SK-N-SH (cell line): ENCODE measurements at regions not wholly inside any gene's neighbourhood (a gene's known extent, or its start where the extent isn't known, plus 50 kb on each side); places are given as distances from the start of the nearest gene placed in this dataset.

Source experiments
- CTCF ChIA-PET: fragments of 300-600, 350-600 bp; formaldehyde crosslinking; extraction: SDS; loops from one replicate; lab custom pipeline; 2021; lab: Yijun Ruan, JAX
- POLR2A ChIA-PET: fragments of 350-600 bp; sonication (Branson Sonifier 250); formaldehyde crosslinking; extraction: SDS; loops from one replicate; lab custom pipeline; 2020; ENCODE audit warnings: antibody characterized with exemption, inconsistent platforms; lab: Yijun Ruan, JAX
- DNase-seq: peaks from one replicate; pipeline ENCODE4 v3.0.0; 2012
- H2AFZ ChIP-seq: fragments of 200-600 bp; sonication (generic); 2 replicates; pipeline ENCODE4 v1.8.1; 2016; ENCODE audit warnings: antibody characterized with exemption, mild to moderate bottlenecking, low read depth
- H3F3A ChIP-seq: fragments of 200-600 bp; sonication (generic); replicated peaks from 2 replicates; pipeline ENCODE3; 2016; ENCODE audit warnings: antibody characterized with exemption, mild to moderate bottlenecking; ENCODE audit not compliant: insufficient read depth
- H3K27ac ChIP-seq, 2 experiments: fragments of 200-500 bp in 1 of 2; fragments of 200-600 bp in 1 of 2; sonication (Bioruptor generic) in 1 of 2; sonication (generic), shearing (Covaris generic) in 1 of 2; 2 replicates each; pipeline versions ENCODE4 v1.5.1 to v1.6.1; 2014 to 2016; ENCODE audit warnings: low read depth in 2 of 2, inconsistent platforms in 1 of 2, low read length in 1 of 2, mild to moderate bottlenecking in 1 of 2, mixed read lengths in 1 of 2
- H3K27me3 ChIP-seq: fragments of 200-600 bp; sonication (generic), shearing (Covaris generic); 2 replicates; pipeline ENCODE4 v1.6.1; 2016; ENCODE audit warnings: mixed run types; ENCODE audit not compliant: insufficient read depth
- H3K36me3 ChIP-seq, 2 experiments: fragments of 200-500 bp in 1 of 2; fragments of 200-600 bp in 1 of 2; sonication (Bioruptor generic) in 1 of 2; sonication (generic) in 1 of 2; replicated peaks in 1 of 2; 2 replicates each; pipeline versions ENCODE3 to v1.5.1; 2014 to 2016; ENCODE audit warnings: low read length in 1 of 2, mild to moderate bottlenecking in 1 of 2; ENCODE audit not compliant: insufficient read depth in 2 of 2, control insufficient read depth in 1 of 2
- H3K4me1 ChIP-seq, 2 experiments: fragments of 200-500 bp in 1 of 2; fragments of 200-600 bp in 1 of 2; sonication (Bioruptor generic) in 1 of 2; sonication (generic), shearing (Covaris generic) in 1 of 2; 2 replicates each; pipeline versions ENCODE4 v1.5.1 to v1.6.1; 2014 to 2016; ENCODE audit warnings: low read depth in 1 of 2, low read length in 1 of 2, mixed run types in 1 of 2; ENCODE audit not compliant: insufficient read depth in 2 of 2, control insufficient read depth in 1 of 2
- H3K4me2 ChIP-seq: fragments of 200-600 bp; sonication (generic), shearing (Covaris generic); 2 replicates; pipeline ENCODE4 v1.6.1; 2017; ENCODE audit warnings: mixed run types
- H3K4me3 ChIP-seq, 2 experiments: fragments of 200-500 bp in 1 of 2; fragments of 200-600 bp in 1 of 2; sonication (Bioruptor generic) in 1 of 2; sonication (generic), shearing (Covaris generic) in 1 of 2; 2 replicates each; pipeline versions ENCODE4 v1.5.1 to v1.8.1; 2014 to 2016; ENCODE audit warnings: low read depth in 2 of 2, inconsistent platforms in 1 of 2, low read length in 1 of 2, mild to moderate bottlenecking in 1 of 2, mixed read lengths in 1 of 2, moderate library complexity in 1 of 2
- H3K79me2 ChIP-seq: fragments of 200-600 bp; sonication (generic); 2 replicates; pipeline ENCODE4 v1.8.1; 2017; ENCODE audit warnings: mild to moderate bottlenecking; ENCODE audit not compliant: insufficient read depth
- H3K9ac ChIP-seq: fragments of 200-600 bp; sonication (generic); 2 replicates; pipeline ENCODE4 v1.6.1; 2017; ENCODE audit warnings: mixed run types
- H3K9me2 ChIP-seq: fragments of 200-600 bp; sonication (generic); 2 replicates; pipeline ENCODE4 v1.6.1; 2017; ENCODE audit warnings: mixed run types
- H3K9me3 ChIP-seq: fragments of 200-600 bp; sonication (generic); 2 replicates; pipeline ENCODE4 v1.6.1; 2017; ENCODE audit warnings: mixed run types, mild to moderate bottlenecking, moderate library complexity
- H4K20me1 ChIP-seq: fragments of 200-600 bp; sonication (generic); 2 replicates; pipeline ENCODE4 v1.6.1; 2017; ENCODE audit warnings: mild to moderate bottlenecking, mixed run types; ENCODE audit not compliant: insufficient read depth
- CTCF ChIP-seq: fragments of 200-600 bp; sonication (generic); IDR thresholded peaks from 2 replicates; pipeline ENCODE4 v1.6.1; 2017; ENCODE audit warnings: antibody characterized with exemption, mild to moderate bottlenecking, moderate library complexity
- EZH2phosphoT487 ChIP-seq: fragments of 200-600 bp; sonication (generic); IDR thresholded peaks from 2 replicates; pipeline ENCODE4 v1.6.1; 2017; ENCODE audit warnings: low read depth, mixed run types, mild to moderate bottlenecking, antibody characterized with exemption, moderate library complexity, borderline replicate concordance
- FOSL2 ChIP-seq: IDR thresholded peaks from 2 replicates; pipeline ENCODE4 v1.4.0; 2012; ENCODE audit warnings: low read depth, mild to moderate bottlenecking, moderate library complexity, borderline replicate concordance
- FOXJ3 ChIP-seq: sonication (generic); formaldehyde crosslinking; IDR thresholded peaks from 2 replicates; pipeline ENCODE4 v1.5.1; 2020; ENCODE audit warnings: mild to moderate bottlenecking, missing genetic modification reagents
- FOXM1 ChIP-seq: IDR thresholded peaks from 2 replicates; pipeline ENCODE4 v1.4.0; 2012; ENCODE audit warnings: low read depth, mild to moderate bottlenecking
- GABPA ChIP-seq: IDR thresholded peaks from 2 replicates; pipeline ENCODE4 v1.4.0; 2012; ENCODE audit warnings: low read depth, mild to moderate bottlenecking
- GATA2 ChIP-seq: sonication (generic); formaldehyde crosslinking; IDR thresholded peaks from 2 replicates; pipeline ENCODE4 v1.5.0; 2020; ENCODE audit warnings: mild to moderate bottlenecking, missing genetic modification reagents
- MAX ChIP-seq: IDR thresholded peaks from 2 replicates; pipeline ENCODE4 v1.4.0; 2012; ENCODE audit warnings: low read depth
- MEF2A ChIP-seq: IDR thresholded peaks from 2 replicates; pipeline ENCODE4 v1.4.0; 2012; ENCODE audit warnings: low read depth, borderline replicate concordance
- MXI1 ChIP-seq: IDR thresholded peaks from 2 replicates; pipeline ENCODE4 v1.6.1; 2012; ENCODE audit warnings: mild to moderate bottlenecking, low read depth, low read length, improper control_type of control experiment
- PBX3 ChIP-seq: IDR thresholded peaks from 2 replicates; pipeline ENCODE4; 2012
- RAD21 ChIP-seq: IDR thresholded peaks from 2 replicates; pipeline ENCODE4 v1.6.1; 2012; ENCODE audit warnings: mild to moderate bottlenecking, low read length
- RCOR1 ChIP-seq: fragments of 150-350 bp; IDR thresholded peaks from 2 replicates; pipeline ENCODE4 v1.6.1; 2017; ENCODE audit warnings: antibody characterized with exemption, low read length
- RFX5 ChIP-seq: IDR thresholded peaks from 2 replicates; pipeline ENCODE4 v1.6.1; 2012; ENCODE audit warnings: mild to moderate bottlenecking, improper control_type of control experiment, low read length
- RXRA ChIP-seq: IDR thresholded peaks from 2 replicates; pipeline ENCODE4 v1.4.0; 2012; ENCODE audit warnings: low read depth, mild to moderate bottlenecking, borderline replicate concordance
- SIN3A ChIP-seq: IDR thresholded peaks from 2 replicates; pipeline ENCODE4 v1.6.1; 2012; ENCODE audit warnings: low read depth, mild to moderate bottlenecking, low read length, moderate library complexity, borderline replicate concordance
- SMC3 ChIP-seq: IDR thresholded peaks from 2 replicates; pipeline ENCODE4 v1.6.1; 2012; ENCODE audit warnings: low read depth, low read length, improper control_type of control experiment
- USF1 ChIP-seq: IDR thresholded peaks from 2 replicates; pipeline ENCODE4 v1.4.0; 2012; ENCODE audit warnings: low read depth, borderline replicate concordance
- USF2 ChIP-seq: fragments of 150-350 bp; IDR thresholded peaks from 2 replicates; pipeline ENCODE4 v1.6.1; 2017; ENCODE audit warnings: antibody characterized with exemption, low read length, low read depth, borderline replicate concordance
- YY1 ChIP-seq: IDR thresholded peaks from 2 replicates; pipeline ENCODE4 v1.4.0; 2012; ENCODE audit warnings: low read depth, mild to moderate bottlenecking
- WGBS: methylation state at CpG from one replicate; pipeline ENCODE4 v1.1.6; 2017; ENCODE audit warnings: low lambda C conversion rate; 5-methylcytosine and 5-hydroxymethylcytosine counted together

GRCh38 chr5:156019130-156019529, 307.8 kb upstream of the SGCD start (continued):
- no peak for TF ChIP-seq SIN3A
- TF ChIP-seq FOXJ3 (CRISPR knock-in tag) = no peak
- TF ChIP-seq CTCF = no peak
- TF ChIP-seq EZH2phosphoT487 = no peak
- TF ChIP-seq, all 33 proteins: peak for 0

GRCh38 chr5:156019571-156020180, 307.3 kb upstream of the SGCD start:
- no peak overlapping the region for H2AFZ ChIP-seq
- no peak overlapping the region for H3K27ac ChIP-seq
- no peaks in the 10 kb centered on the region for H3F3A ChIP-seq
- H3K4me3 ChIP-seq = no peak overlapping the region
- no peaks in the 10 kb centered on the region for H3K36me3 ChIP-seq
- H3K79me2 ChIP-seq = no peaks in the 10 kb centered on the region
- ChIA-PET CTCF (interaction anchor here (1.0 kb wide), 1 partner anchor 81 kb away, joined by 3 read pairs; no protein-coding TSS in a partner anchor), POLR2A (no interaction called here)
- no peaks in the 10 kb centered on the region for H3K4me1 ChIP-seq
- no peaks in the 10 kb centered on the region for H3K9me2 ChIP-seq
- DNase-seq = no peak
- H4K20me1 ChIP-seq = no peaks in the 10 kb centered on the region
- H3K9me3 ChIP-seq = no peaks in the 10 kb centered on the region
- H3K27me3 ChIP-seq = no peaks in the 10 kb centered on the region
- no peak overlapping the region for H3K4me2 ChIP-seq
- WGBS = 51% methylated on average over 7 of the region's 7 CpGs
- TF ChIP-seq PBX3 = no peak
- TF ChIP-seq MAX = no peak
- TF ChIP-seq EZH2phosphoT487 = no peak
- H3K9ac ChIP-seq = no peak overlapping the region

- H3K4me3 ChIP-seq = no peak overlapping the region
- no peak for TF ChIP-seq USF1
- TF ChIP-seq MXI1 = no peak
- TF ChIP-seq PBX3 = no peak
- TF ChIP-seq FOSL2 = no peak
- TF ChIP-seq GATA2 (CRISPR knock-in tag) = no peak
- no peak for TF ChIP-seq YY1
- TF ChIP-seq RFX5 = no peak
- no peak for TF ChIP-seq RAD21
- TF ChIP-seq GABPA = no peak
- no peak for TF ChIP-seq RXRA
- no peak for TF ChIP-seq MEF2A
- no peak for TF ChIP-seq USF2
- TF ChIP-seq RCOR1 = no peak
- no peak for TF ChIP-seq SMC3
- no peak for TF ChIP-seq FOXM1
- no peaks in the 10 kb centered on the region for H3K27me3 ChIP-seq
- no peak overlapping the region for H3K9ac ChIP-seq
- no peak overlapping the region for H3K27ac ChIP-seq
- no peaks in the 10 kb centered on the region for H3K36me3 ChIP-seq
- no peaks in the 10 kb centered on the region for H3K9me3 ChIP-seq
- H3K9me2 ChIP-seq = no peaks in the 10 kb centered on the region
- DNase-seq = no peak
- no peak overlapping the region for H2AFZ ChIP-seq
- no peaks in the 10 kb centered on the region for H3K79me2 ChIP-seq
- ChIA-PET POLR2A (no interaction called here), CTCF (no interaction called here)
- WGBS = 45% methylated on average over 3 of the region's 3 CpGs
- no peaks in the 10 kb centered on the region for H3K4me1 ChIP-seq
- no peaks in the 10 kb centered on the region for H4K20me1 ChIP-seq
- H3K4me2 ChIP-seq = no peak overlapping the region
- H3F3A ChIP-seq = no peaks in the 10 kb centered on the region
Measured at GRCh38 chr5:156020647-156021046, 306.3 kb upstream of the SGCD start.
